Esophagus muscularis mucosa (tissue), 3 donors: ENCODE measurements at regions not wholly inside any gene's neighbourhood (a gene's known extent, or its start where the extent isn't known, plus 50 kb on each side); places are given as distances from the start of the nearest gene placed in this dataset.

Experiments
- POLR2A ChIP-seq: fragments of 450-650 bp; IDR thresholded peaks from one replicate; pipeline ENCODE4 v1.6.1; 2017; ENCODE audit warnings: antibody characterized with exemption, moderate library complexity, mild to moderate bottlenecking, low read depth
- TF ChIP-seq, protein P1 (sequence below), 3 experiments: fragments of 200-600 bp in 2 of 3; fragments of 450-650 bp in 1 of 3; sonication (generic) in 2 of 3; IDR thresholded peaks; one replicate each; pipeline ENCODE4 v1.5.1; 2017 to 2019; ENCODE audit warnings: antibody characterized with exemption in 3 of 3, mild to moderate bottlenecking in 2 of 3, moderate library complexity in 1 of 3

DNA sequence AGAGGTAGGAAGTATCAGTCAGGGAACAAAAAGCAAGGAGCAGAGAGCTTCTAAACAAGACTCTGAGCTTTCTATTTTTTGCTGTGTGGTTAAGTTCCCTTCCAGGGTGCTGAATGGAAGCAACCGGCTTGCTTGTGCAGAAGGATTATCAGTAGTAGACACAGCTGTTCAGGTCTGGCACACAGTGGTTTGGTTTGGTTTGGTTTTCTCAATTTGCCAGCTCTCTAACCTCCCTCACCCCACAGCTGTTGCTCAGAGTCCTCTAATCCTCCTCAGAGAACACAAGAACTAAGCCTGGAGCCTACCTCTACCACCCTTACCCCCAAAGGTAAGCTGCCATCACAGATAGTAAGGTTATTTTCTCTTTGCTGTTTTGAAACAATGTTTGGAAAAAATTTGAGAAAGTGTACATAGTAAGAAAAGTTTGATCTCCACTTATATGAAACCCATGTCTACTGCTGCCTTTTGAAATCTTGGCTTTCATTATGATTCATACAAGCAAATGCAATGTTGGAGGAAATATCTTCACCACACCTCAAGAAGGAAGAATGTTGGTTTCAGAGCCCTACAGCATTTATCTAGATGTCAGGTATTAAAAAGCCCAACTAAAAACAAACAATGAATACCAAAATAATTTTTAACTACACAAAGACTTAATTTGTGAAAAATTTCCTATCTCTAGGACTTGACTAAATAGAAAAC, 255.3 kb downstream of the NR4A2 start:
- TF ChIP-seq, protein P1, sequence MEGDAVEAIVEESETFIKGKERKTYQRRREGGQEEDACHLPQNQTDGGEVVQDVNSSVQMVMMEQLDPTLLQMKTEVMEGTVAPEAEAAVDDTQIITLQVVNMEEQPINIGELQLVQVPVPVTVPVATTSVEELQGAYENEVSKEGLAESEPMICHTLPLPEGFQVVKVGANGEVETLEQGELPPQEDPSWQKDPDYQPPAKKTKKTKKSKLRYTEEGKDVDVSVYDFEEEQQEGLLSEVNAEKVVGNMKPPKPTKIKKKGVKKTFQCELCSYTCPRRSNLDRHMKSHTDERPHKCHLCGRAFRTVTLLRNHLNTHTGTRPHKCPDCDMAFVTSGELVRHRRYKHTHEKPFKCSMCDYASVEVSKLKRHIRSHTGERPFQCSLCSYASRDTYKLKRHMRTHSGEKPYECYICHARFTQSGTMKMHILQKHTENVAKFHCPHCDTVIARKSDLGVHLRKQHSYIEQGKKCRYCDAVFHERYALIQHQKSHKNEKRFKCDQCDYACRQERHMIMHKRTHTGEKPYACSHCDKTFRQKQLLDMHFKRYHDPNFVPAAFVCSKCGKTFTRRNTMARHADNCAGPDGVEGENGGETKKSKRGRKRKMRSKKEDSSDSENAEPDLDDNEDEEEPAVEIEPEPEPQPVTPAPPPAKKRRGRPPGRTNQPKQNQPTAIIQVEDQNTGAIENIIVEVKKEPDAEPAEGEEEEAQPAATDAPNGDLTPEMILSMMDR (IDR thresholded peaks at IDR 0.05) = no peak
- no peak for TF ChIP-seq POLR2A
